ENCODE measurements at regions not wholly inside any gene's neighbourhood (a gene's known extent, or its start where the extent isn't known, plus 50 kb on each side); places are given as distances from the start of the nearest gene placed in this dataset.

GRCh38 chr9:87249029-87249428, 248.6 kb upstream of the DAPK1 start:
- TF ChIP-seq BHLHE40 (IDR thresholded peaks at IDR 0.05; ENCODE audit: borderline replicate concordance), result no peak
- no peak for TF ChIP-seq HDGF (IDR thresholded peaks at IDR 0.05; ENCODE audit: borderline replicate concordance)
